GM23248 (cell line): ENCODE measurements at regions not wholly inside any gene's neighbourhood (a gene's known extent, or its start where the extent isn't known, plus 50 kb on each side); places are given as distances from the start of the nearest gene placed in this dataset.

ENCODE experiments used
- DNase-seq: peaks from one replicate; pipeline ENCODE4 v3.0.0-alpha.2; 2015
- H2AFZ ChIP-seq: fragments of 200-600 bp; sonication (generic); 2 replicates; pipeline ENCODE4 v1.6.1; 2016; ENCODE audit warnings: antibody characterized with exemption
- H3F3A ChIP-seq: fragments of 200-600 bp; sonication (generic); 2 replicates; pipeline ENCODE4 v1.6.1; 2016; ENCODE audit warnings: mild to moderate bottlenecking, antibody characterized with exemption, mixed run types; ENCODE audit not compliant: insufficient read depth
- H3K27ac ChIP-seq: fragments of 200-600 bp; sonication (generic); 2 replicates; pipeline ENCODE4 v1.5.1; 2016; ENCODE audit warnings: mild to moderate bottlenecking
- H3K27me3 ChIP-seq: fragments of 200-600 bp; sonication (generic); replicated peaks from 2 replicates; pipeline ENCODE4 v1.6.1; 2016; ENCODE audit warnings: mild to moderate bottlenecking; ENCODE audit not compliant: insufficient read depth
- H3K36me3 ChIP-seq: fragments of 200-600 bp; sonication (generic); 2 replicates; pipeline ENCODE4 v1.6.1; 2016; ENCODE audit warnings: low read depth, mild to moderate bottlenecking
- H3K4me1 ChIP-seq: fragments of 200-600 bp; sonication (generic); 2 replicates; pipeline ENCODE4 v1.6.1; 2016; ENCODE audit warnings: mild to moderate bottlenecking; ENCODE audit not compliant: insufficient read depth
- H3K4me2 ChIP-seq: fragments of 200-600 bp; sonication (generic); one replicate; pipeline ENCODE4 v1.6.1; 2016; ENCODE audit warnings: mild to moderate bottlenecking; ENCODE audit not compliant: unreplicated experiment
- H3K4me3 ChIP-seq: fragments of 200-600 bp; sonication (generic); 2 replicates; pipeline ENCODE4 v1.5.1; 2016; ENCODE audit warnings: mild to moderate bottlenecking
- H3K79me2 ChIP-seq: fragments of 200-600 bp; sonication (generic); 2 replicates; pipeline ENCODE4 v1.6.1; 2016; ENCODE audit warnings: mild to moderate bottlenecking; ENCODE audit not compliant: insufficient read depth
- H3K9ac ChIP-seq: fragments of 200-600 bp; sonication (generic); 2 replicates; pipeline ENCODE4 v1.6.1; 2016; ENCODE audit warnings: mild to moderate bottlenecking
- H3K9me2 ChIP-seq: fragments of 200-600 bp; sonication (generic); 2 replicates; pipeline ENCODE4 v1.6.1; 2016; ENCODE audit warnings: mixed run types, mild to moderate bottlenecking, moderate library complexity; ENCODE audit not compliant: insufficient read depth
- H3K9me3 ChIP-seq: fragments of 200-600 bp; sonication (generic); one replicate; pipeline ENCODE4 v1.6.1; 2017; ENCODE audit warnings: low read depth
- H4K20me1 ChIP-seq: fragments of 200-600 bp; sonication (generic); 2 replicates; pipeline ENCODE4 v1.6.0; 2016; ENCODE audit not compliant: insufficient read depth
- EZH2 ChIP-seq: fragments of 200-600 bp; sonication (generic); IDR thresholded peaks from 2 replicates; pipeline ENCODE4 v1.6.1; 2018; ENCODE audit warnings: antibody characterized with exemption, mild to moderate bottlenecking; ENCODE audit not compliant: insufficient read depth, poor library complexity, severe bottlenecking
- EZH2phosphoT487 ChIP-seq: fragments of 200-600 bp; sonication (generic); IDR thresholded peaks from 2 replicates; pipeline ENCODE4 v1.6.1; 2018; ENCODE audit warnings: antibody characterized with exemption, moderate library complexity, mild to moderate bottlenecking, low read depth; ENCODE audit not compliant: insufficient read depth
- WGBS, 2 experiments: methylation state at CpG; one replicate each; pipeline ENCODE4 v1.1.6; 2015 to 2017; ENCODE audit warnings: low lambda C conversion rate in 2 of 2, low coverage in 1 of 2; ENCODE audit errors: missing lambda C conversion rate in 2 of 2; 5-methylcytosine and 5-hydroxymethylcytosine counted together
- in situ Hi-C: fragments of 300-500 bp; cut with MboI; formaldehyde crosslinking; loops from 2 replicates; pipeline ENCODE4 v1.15.0; 2020

DNA sequence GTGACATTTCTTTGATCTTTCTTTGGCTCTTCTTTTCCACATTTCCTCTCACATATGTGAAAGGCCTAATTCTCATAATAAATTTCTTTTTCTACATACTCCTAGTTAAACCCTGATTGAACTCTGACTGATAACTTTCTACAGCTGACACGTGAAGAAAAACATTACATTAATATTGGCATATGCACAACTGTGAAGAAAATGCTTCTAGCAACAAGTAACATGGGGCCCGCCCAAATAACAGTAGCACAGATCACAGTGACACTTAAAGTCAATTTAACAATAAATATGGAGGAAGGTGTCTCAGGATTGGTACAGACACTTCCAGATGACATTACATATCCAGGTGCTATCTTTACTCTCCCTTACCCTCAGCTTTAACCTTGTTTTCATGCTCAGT is 317.6 kb upstream of the ZNF385D start:
- Histone ChIP-seq H3K4me2 (no peak overlapping the region), H3K9me2 (no peaks in the 10 kb centered on the region), H3K27me3 (no peaks in the 10 kb centered on the region; the same call in 1 of the 2 replicates), H3K36me3 (no peaks in the 10 kb centered on the region), H3K79me2 (no peaks in the 10 kb centered on the region), H4K20me1 (no peaks in the 10 kb centered on the region), H3K9me3 (no peaks in the 10 kb centered on the region), H3K27ac (no peak overlapping the region), H3K4me3 (no peak overlapping the region), H2AFZ (no peak overlapping the region), H3F3A (no peaks in the 10 kb centered on the region), H3K9ac (no peak overlapping the region), H3K4me1 (no peaks in the 10 kb centered on the region)
- 49 to 55% methylated on average over 2 of the region's 2 CpGs for WGBS, 2 experiments
- in situ Hi-C loops, result no loop called here
- no peak for DNase-seq
- TF ChIP-seq EZH2phosphoT487 (no peak), EZH2 (no peak)

DNA sequence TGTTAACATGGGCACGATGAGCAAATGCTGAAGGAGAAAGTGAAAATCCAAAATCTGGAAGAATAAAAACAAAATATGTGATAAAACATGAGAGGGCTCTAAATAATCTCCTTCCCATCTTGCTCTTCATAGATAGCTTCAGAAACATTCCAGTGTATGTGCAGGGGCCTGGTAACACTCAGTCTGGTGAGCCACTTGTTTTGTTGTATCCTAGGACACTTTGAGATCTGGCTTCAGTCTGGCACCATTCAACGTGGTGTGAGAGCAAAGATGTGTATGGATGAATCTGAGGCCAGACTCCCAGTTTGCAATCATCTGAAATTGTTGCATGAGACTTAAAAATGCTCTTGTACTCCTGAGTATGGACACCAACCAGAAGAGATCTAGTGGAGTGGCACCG is 337.2 kb upstream of the ZNF385D start:
- no peak overlapping the region for H3K4me3 ChIP-seq
- no peaks in the 10 kb centered on the region for H3K9me3 ChIP-seq
- no peak overlapping the region for H3K9ac ChIP-seq
- WGBS, 2 experiments, result 59 to 60% methylated on average over 3 of the region's 3 CpGs
- in situ Hi-C loops, result loop anchor here (25.0 kb wide), 1 partner anchor 326 kb away; the partner anchor contains the start of gene ZNF385D
- no peak overlapping the region for H3K4me2 ChIP-seq
- no peaks in the 10 kb centered on the region for H3K36me3 ChIP-seq
- H3K27ac ChIP-seq, result no peak overlapping the region
- no peak for TF ChIP-seq EZH2
- TF ChIP-seq EZH2phosphoT487, result no peak
- H3K9me2 ChIP-seq, result no peaks in the 10 kb centered on the region
- no peaks in the 10 kb centered on the region for H3K27me3 ChIP-seq
- H3K4me1 ChIP-seq, result no peaks in the 10 kb centered on the region
- no peaks in the 10 kb centered on the region for H3F3A ChIP-seq
- no peaks in the 10 kb centered on the region for H4K20me1 ChIP-seq
- no peak overlapping the region for H2AFZ ChIP-seq
- no peaks in the 10 kb centered on the region for H3K79me2 ChIP-seq
- no peak for DNase-seq

DNA sequence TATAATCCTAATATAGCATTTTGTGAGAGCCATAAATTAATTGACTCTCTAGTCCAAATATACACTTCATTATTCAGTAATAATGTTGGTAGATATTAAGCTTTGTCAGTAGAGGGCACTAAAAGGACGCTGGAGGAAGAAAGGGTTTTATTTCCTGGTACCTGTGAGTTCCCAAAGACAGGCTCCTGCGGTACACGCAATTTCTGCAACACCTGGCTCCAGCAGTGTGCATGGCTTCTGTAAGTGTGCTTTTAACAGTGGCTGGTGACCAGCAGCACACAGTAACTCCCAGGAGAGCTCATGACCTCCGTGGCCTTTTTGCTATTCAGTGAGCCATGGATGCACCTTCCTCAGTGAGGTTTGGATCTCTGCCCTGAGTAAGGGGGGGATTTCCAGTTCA is 338.3 kb upstream of the ZNF385D start:
- H3K4me1 ChIP-seq, result no peaks in the 10 kb centered on the region
- H3K36me3 ChIP-seq, result no peaks in the 10 kb centered on the region
- H3K27ac ChIP-seq, result no peak overlapping the region
- no peak overlapping the region for H3K9ac ChIP-seq
- 43 to 47% methylated on average over 4 of the region's 4 CpGs for WGBS, 2 experiments
- no peak overlapping the region for H3K4me2 ChIP-seq
- no peaks in the 10 kb centered on the region for H3K9me2 ChIP-seq
- H2AFZ ChIP-seq, result no peak overlapping the region
- H3K4me3 ChIP-seq, result no peak overlapping the region
- in situ Hi-C loops, result loop anchor here (25.0 kb wide), 1 partner anchor 327 kb away; the partner anchor contains the start of gene ZNF385D
- DNase-seq, result peak; percentile 33
- no peaks in the 10 kb centered on the region for H3K27me3 ChIP-seq
- no peaks in the 10 kb centered on the region for H3F3A ChIP-seq
- H3K79me2 ChIP-seq, result no peaks in the 10 kb centered on the region
- H3K9me3 ChIP-seq, result no peaks in the 10 kb centered on the region
- TF ChIP-seq EZH2 (no peak), EZH2phosphoT487 (no peak)
- H4K20me1 ChIP-seq, result no peaks in the 10 kb centered on the region

DNA sequence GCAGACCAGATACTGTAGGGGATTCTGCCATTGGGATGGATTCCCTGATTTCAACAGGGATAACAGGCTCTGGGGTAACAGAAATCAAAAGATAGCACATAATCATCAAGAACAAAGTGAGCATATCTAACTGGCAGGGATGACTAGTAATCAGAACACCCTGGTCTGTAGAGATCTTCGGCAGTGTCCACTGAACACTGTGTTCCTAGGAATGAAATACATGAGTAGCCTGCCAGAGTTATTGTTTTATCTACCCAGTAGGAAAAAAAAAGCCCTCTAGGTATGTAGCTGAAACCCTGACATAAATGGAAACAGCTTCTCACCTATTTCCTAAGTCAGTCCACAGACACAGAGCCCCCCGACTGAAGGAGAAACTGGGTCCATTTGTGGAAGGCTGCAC is 340.3 kb upstream of the ZNF385D start:
- H3K36me3 ChIP-seq, result no peaks in the 10 kb centered on the region
- DNase-seq, result no peak
- H3K9me3 ChIP-seq, result no peaks in the 10 kb centered on the region
- no peak overlapping the region for H3K9ac ChIP-seq
- no peaks in the 10 kb centered on the region for H3K79me2 ChIP-seq
- TF ChIP-seq EZH2 (no peak), EZH2phosphoT487 (no peak)
- no peak overlapping the region for H3K4me2 ChIP-seq
- 93 to 98% methylated on average over 2 of the region's 2 CpGs for WGBS, 2 experiments
- no peak overlapping the region for H2AFZ ChIP-seq
- no peaks in the 10 kb centered on the region for H3F3A ChIP-seq
- no peaks in the 10 kb centered on the region for H4K20me1 ChIP-seq
- H3K27me3 ChIP-seq, result no peaks in the 10 kb centered on the region
- no peak overlapping the region for H3K27ac ChIP-seq
- H3K4me3 ChIP-seq, result no peak overlapping the region
- in situ Hi-C loops, result loop anchor here (25.0 kb wide), 1 partner anchor 329 kb away; the partner anchor contains the start of gene ZNF385D
- H3K4me1 ChIP-seq, result no peaks in the 10 kb centered on the region
- no peaks in the 10 kb centered on the region for H3K9me2 ChIP-seq

DNA sequence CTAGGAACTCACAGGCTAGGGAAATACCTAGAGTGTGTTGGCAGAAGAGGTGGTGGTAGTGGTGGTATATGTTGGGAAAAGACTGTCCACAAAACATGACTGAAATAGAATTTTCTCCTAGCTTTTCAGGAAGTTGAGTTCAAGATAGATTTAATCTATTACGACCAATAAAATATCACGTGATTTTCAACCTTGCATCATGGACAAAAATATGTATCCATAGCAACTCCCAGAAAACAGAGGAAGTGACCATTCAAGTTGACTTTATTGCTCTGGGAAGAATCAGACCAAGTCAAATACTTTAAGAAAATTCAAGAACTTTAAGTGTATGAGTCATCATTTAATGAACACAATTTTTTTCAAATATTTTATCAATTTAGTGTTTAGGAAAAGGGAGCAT is 347.0 kb upstream of the ZNF385D start:
- no peaks in the 10 kb centered on the region for H3K9me2 ChIP-seq
- H4K20me1 ChIP-seq, result no peaks in the 10 kb centered on the region
- no peaks in the 10 kb centered on the region for H3K79me2 ChIP-seq
- DNase-seq, result no peak
- H3K9me3 ChIP-seq, result no peaks in the 10 kb centered on the region
- no peaks in the 10 kb centered on the region for H3K4me1 ChIP-seq
- in situ Hi-C loops, result loop anchor here (25.0 kb wide), 1 partner anchor 336 kb away; the partner anchor contains the start of gene ZNF385D
- H2AFZ ChIP-seq, result no peak overlapping the region
- WGBS, 2 experiments, result 45 to 53% methylated on average over 2 of the region's 2 CpGs
- no peaks in the 10 kb centered on the region for H3F3A ChIP-seq
- no peak overlapping the region for H3K9ac ChIP-seq
- no peaks in the 10 kb centered on the region for H3K27me3 ChIP-seq
- no peak overlapping the region for H3K4me2 ChIP-seq
- no peak overlapping the region for H3K27ac ChIP-seq
- no peaks in the 10 kb centered on the region for H3K36me3 ChIP-seq
- no peak overlapping the region for H3K4me3 ChIP-seq
- TF ChIP-seq EZH2phosphoT487 (no peak), EZH2 (no peak)
